ENCODE measurements at regions not wholly inside any gene's neighbourhood (a gene's known extent, or its start where the extent isn't known, plus 50 kb on each side); places are given as distances from the start of the nearest gene placed in this dataset.

GRCh38 chr3:159560214-159560979 lies 428.2 kb upstream of the IL12A start:
- no peak for DNase-seq

GRCh38 chr3:159565313-159565712 lies 423.3 kb upstream of the IL12A start:
- no peak for DNase-seq

- peak; percentile 49 for DNase-seq
Measured at GRCh38 chr3:159583662-159584061, 405.0 kb upstream of the IL12A start.

GRCh38 chr3:159584421-159584820 lies 404.2 kb upstream of the IL12A start:
- no peak for DNase-seq

- peak; percentile 46 for DNase-seq
Measured at GRCh38 chr3:159586571-159587202, 401.9 kb upstream of the IL12A start.

GRCh38 chr3:159593927-159594605 lies 394.6 kb upstream of the IL12A start:
- DNase-seq: no peak

- DNase-seq: no peak
Measured at GRCh38 chr3:159600291-159600690, 388.3 kb upstream of the IL12A start.

GRCh38 chr3:159604151-159604581 lies 384.5 kb upstream of the IL12A start:
- peak; percentile 24 for DNase-seq

GRCh38 chr3:159605101-159605500 lies 383.5 kb upstream of the IL12A start:
- no peak for DNase-seq

GRCh38 chr3:159605776-159606175 lies 382.9 kb upstream of the IL12A start:
- peak; percentile 59 for DNase-seq

GRCh38 chr3:159607856-159608255 lies 380.8 kb upstream of the IL12A start:
- no peak for DNase-seq

- no peak for DNase-seq
Measured at GRCh38 chr3:159608311-159608710, 380.3 kb upstream of the IL12A start.

- no peak for DNase-seq
Measured at GRCh38 chr3:159609625-159610024, 379.0 kb upstream of the IL12A start.

- DNase-seq: peak; percentile 64
Measured at GRCh38 chr3:159616234-159616825, 372.3 kb upstream of the IL12A start.

GRCh38 chr3:159619341-159619885 lies 369.2 kb upstream of the IL12A start:
- peak; percentile 32 for DNase-seq

- DNase-seq: peak; percentile 31
Measured at GRCh38 chr3:159620281-159620680, 368.4 kb upstream of the IL12A start.

- DNase-seq: peak; percentile 76
Measured at GRCh38 chr3:159620873-159621272, 367.8 kb upstream of the IL12A start.

- DNase-seq: no peak
Measured at GRCh38 chr3:159624616-159625015, 364.0 kb upstream of the IL12A start.

GRCh38 chr3:159625594-159625993 lies 363.0 kb upstream of the IL12A start:
- DNase-seq: no peak

GRCh38 chr3:159626598-159626997 lies 362.0 kb upstream of the IL12A start:
- DNase-seq: no peak

- DNase-seq: no peak
Measured at GRCh38 chr3:159627229-159627628, 361.4 kb upstream of the IL12A start.

GRCh38 chr3:159627634-159628033 lies 361.0 kb upstream of the IL12A start:
- no peak for DNase-seq
